ENCODE measurements at regions not wholly inside any gene's neighbourhood (a gene's known extent, or its start where the extent isn't known, plus 50 kb on each side); places are given as distances from the start of the nearest gene placed in this dataset.

DNA sequence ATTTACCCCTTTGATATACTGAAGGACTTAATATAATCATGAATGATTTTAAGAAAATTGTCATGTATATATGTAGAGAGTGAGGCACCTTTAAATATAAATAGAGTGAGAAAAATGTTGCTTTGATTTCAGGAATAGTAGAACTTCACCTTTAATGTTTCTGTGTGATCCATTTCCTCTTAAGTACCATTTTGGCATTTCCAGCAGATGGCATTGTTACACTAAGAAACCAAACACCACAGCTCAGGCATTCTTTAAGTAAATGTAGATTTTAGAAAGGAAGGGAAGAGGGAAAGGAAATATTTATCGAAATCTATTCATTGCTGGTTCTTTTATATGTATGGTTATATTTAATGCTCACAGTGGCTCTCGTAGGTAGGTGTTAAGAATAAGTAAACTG lies 556.7 kb upstream of the FBXO33 start:
- no peaks in the 10 kb centered on the region for H3K36me3 ChIP-seq (ENCODE audit: control insufficient read depth in 1 of 2, insufficient read depth in 2 of 2, low read length in 2 of 2)
- DNase-seq (ENCODE audit: low read depth, low spot score): peak; percentile 43
- no peak overlapping the region for H3K4me3 ChIP-seq (replicated peaks in 1 of 2; ENCODE audit: low read depth in 1 of 2, low read length in 2 of 2)
- H3K27ac ChIP-seq (ENCODE audit: low read depth, low read length): no peak overlapping the region
- BruUV-seq (replicated peaks): no TSS peak
- intact Hi-C loops (cut with micrococcal nuclease): loop anchor here (10.0 kb wide), 1 partner anchor 716 kb away; no protein-coding TSS in a partner anchor
- no peak for ATAC-seq
- H3K9ac ChIP-seq (ENCODE audit: low read length): no peak overlapping the region
- H3K9me2 ChIP-seq (ENCODE audit: insufficient read depth): no peaks in the 10 kb centered on the region
- ChIA-PET RAD21 (ENCODE audit: low non-redundant PET in 1 of 2, low total read pairs in 2 of 2, uncharacterized antibody in 2 of 2, unreplicated experiment in 2 of 2) (no interaction called here), POLR2A (no interaction called here), CTCF (no interaction called here)
- no peaks in the 10 kb centered on the region for H3K27me3 ChIP-seq (ENCODE audit: insufficient read depth, low read length)
- H3K4me2 ChIP-seq (ENCODE audit: low read length): no peak overlapping the region
- no peaks in the 10 kb centered on the region for H3K9me3 ChIP-seq (ENCODE audit: control insufficient read depth in 1 of 2, insufficient read depth in 1 of 2, low read depth in 1 of 2, low read length in 2 of 2)
- no peaks in the 10 kb centered on the region for H3K4me1 ChIP-seq (ENCODE audit: control insufficient read depth in 1 of 2, insufficient read depth in 2 of 2, low read length in 2 of 2)
- TF ChIP-seq RAD21 (IDR thresholded peaks at IDR 0.05; ENCODE audit: low read depth): peak; percentile 71
- TF ChIP-seq SRF (IDR thresholded peaks at IDR 0.05; ENCODE audit: low read depth): no peak
- TF ChIP-seq, protein P1, sequence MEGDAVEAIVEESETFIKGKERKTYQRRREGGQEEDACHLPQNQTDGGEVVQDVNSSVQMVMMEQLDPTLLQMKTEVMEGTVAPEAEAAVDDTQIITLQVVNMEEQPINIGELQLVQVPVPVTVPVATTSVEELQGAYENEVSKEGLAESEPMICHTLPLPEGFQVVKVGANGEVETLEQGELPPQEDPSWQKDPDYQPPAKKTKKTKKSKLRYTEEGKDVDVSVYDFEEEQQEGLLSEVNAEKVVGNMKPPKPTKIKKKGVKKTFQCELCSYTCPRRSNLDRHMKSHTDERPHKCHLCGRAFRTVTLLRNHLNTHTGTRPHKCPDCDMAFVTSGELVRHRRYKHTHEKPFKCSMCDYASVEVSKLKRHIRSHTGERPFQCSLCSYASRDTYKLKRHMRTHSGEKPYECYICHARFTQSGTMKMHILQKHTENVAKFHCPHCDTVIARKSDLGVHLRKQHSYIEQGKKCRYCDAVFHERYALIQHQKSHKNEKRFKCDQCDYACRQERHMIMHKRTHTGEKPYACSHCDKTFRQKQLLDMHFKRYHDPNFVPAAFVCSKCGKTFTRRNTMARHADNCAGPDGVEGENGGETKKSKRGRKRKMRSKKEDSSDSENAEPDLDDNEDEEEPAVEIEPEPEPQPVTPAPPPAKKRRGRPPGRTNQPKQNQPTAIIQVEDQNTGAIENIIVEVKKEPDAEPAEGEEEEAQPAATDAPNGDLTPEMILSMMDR (IDR thresholded peaks at IDR 0.05 in 2 of 3, conservative IDR thresholded peaks at IDR 0.05 in 1 of 3; ENCODE audit: borderline replicate concordance in 1 of 3, insufficient read depth in 1 of 3, low read depth in 2 of 3, low read length in 2 of 3): peak; percentile 19 to 59 (median 34); a peak in 4 of 6 replicates
- no peak for TF ChIP-seq POLR2A (IDR thresholded peaks at IDR 0.05; ENCODE audit: borderline replicate concordance, extremely low read depth, insufficient read depth, insufficient read length)
- no peaks in the 10 kb centered on the region for H3K79me2 ChIP-seq (ENCODE audit: insufficient read depth, low read length)
- no peak overlapping the region for H2AFZ ChIP-seq (ENCODE audit: low read depth, low read length, poor library complexity, severe bottlenecking)
- H4K20me1 ChIP-seq (ENCODE audit: insufficient read depth): no peaks in the 10 kb centered on the region

DNA sequence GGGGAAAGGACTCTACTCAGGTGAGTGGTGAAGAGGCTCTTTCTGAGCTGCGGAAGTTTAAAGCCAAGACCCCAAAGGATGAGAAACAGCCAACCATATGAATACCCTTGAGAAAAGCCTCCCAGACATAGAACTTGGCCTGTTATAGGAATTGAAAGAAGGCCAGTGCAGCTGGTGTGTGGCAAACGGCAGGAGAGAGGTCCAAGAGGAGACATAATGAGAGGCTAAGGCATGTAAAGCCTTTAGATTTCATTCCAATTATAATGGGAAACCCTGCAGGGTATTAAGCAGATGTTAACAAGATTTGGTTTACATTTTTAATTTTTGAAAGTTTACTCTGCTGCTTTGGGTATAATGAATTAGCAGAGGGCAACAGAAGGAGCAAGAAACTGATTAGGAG lies 552.1 kb upstream of the FBXO33 start:
- no TSS peak for BruUV-seq (replicated peaks)
- RAD21 ChIA-PET (ENCODE audit: low non-redundant PET in 1 of 2, low total read pairs in 2 of 2, uncharacterized antibody in 2 of 2, unreplicated experiment in 2 of 2): no interaction called here
- POLR2A ChIA-PET: no interaction called here
- intact Hi-C loops (cut with micrococcal nuclease): loop anchor here (10.0 kb wide), 1 partner anchor 720 kb away; no protein-coding TSS in a partner anchor
- H3K36me3 ChIP-seq (ENCODE audit: control insufficient read depth in 1 of 2, insufficient read depth in 2 of 2, low read length in 2 of 2): no peaks in the 10 kb centered on the region
- CTCF ChIA-PET: no interaction called here
- H3K9me3 ChIP-seq (ENCODE audit: control insufficient read depth in 1 of 2, insufficient read depth in 1 of 2, low read depth in 1 of 2, low read length in 2 of 2): no peaks in the 10 kb centered on the region
- no peaks in the 10 kb centered on the region for H3K4me1 ChIP-seq (ENCODE audit: control insufficient read depth in 1 of 2, insufficient read depth in 2 of 2, low read length in 2 of 2)
- H4K20me1 ChIP-seq (ENCODE audit: insufficient read depth): no peaks in the 10 kb centered on the region
- no peak overlapping the region for H3K9ac ChIP-seq (ENCODE audit: low read length)
- no peaks in the 10 kb centered on the region for H3K9me2 ChIP-seq (ENCODE audit: insufficient read depth)
- H3K4me2 ChIP-seq (ENCODE audit: low read length): no peak overlapping the region
- no peak overlapping the region for H3K4me3 ChIP-seq (replicated peaks in 1 of 2; ENCODE audit: low read depth in 1 of 2, low read length in 2 of 2)
- DNase-seq (ENCODE audit: low read depth, low spot score) (no peak), ATAC-seq (no peak)
- H2AFZ ChIP-seq (ENCODE audit: low read depth, low read length, poor library complexity, severe bottlenecking): no peak overlapping the region
- H3K27me3 ChIP-seq (ENCODE audit: insufficient read depth, low read length): no peaks in the 10 kb centered on the region
- no peaks in the 10 kb centered on the region for H3K79me2 ChIP-seq (ENCODE audit: insufficient read depth, low read length)
- no peak overlapping the region for H3K27ac ChIP-seq (ENCODE audit: low read depth, low read length)
- TF ChIP-seq JUND (IDR thresholded peaks at IDR 0.05) (no peak), FOSL1 (IDR thresholded peaks at IDR 0.05; ENCODE audit: low read depth) (no peak), POLR2A (IDR thresholded peaks at IDR 0.05; ENCODE audit: borderline replicate concordance, extremely low read depth, insufficient read depth, insufficient read length) (no peak), TCF7L2 (IDR thresholded peaks at IDR 0.05; ENCODE audit: borderline replicate concordance, extremely low read depth, insufficient read depth, insufficient read length) (no peak), CEBPB (IDR thresholded peaks at IDR 0.05; ENCODE audit: low read depth) (no peak), RAD21 (IDR thresholded peaks at IDR 0.05; ENCODE audit: low read depth) (no peak), ELF1 (IDR thresholded peaks at IDR 0.05; ENCODE audit: borderline replicate concordance, low read depth) (no peak), POLR2AphosphoS5 (IDR thresholded peaks at IDR 0.05; ENCODE audit: low read depth, low read length) (no peak), SIN3A (IDR thresholded peaks at IDR 0.05; ENCODE audit: low read depth) (no peak)
- TF ChIP-seq, protein P2, sequence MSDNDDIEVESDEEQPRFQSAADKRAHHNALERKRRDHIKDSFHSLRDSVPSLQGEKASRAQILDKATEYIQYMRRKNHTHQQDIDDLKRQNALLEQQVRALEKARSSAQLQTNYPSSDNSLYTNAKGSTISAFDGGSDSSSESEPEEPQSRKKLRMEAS (IDR thresholded peaks at IDR 0.05): no peak
- TF ChIP-seq, protein P3, sequence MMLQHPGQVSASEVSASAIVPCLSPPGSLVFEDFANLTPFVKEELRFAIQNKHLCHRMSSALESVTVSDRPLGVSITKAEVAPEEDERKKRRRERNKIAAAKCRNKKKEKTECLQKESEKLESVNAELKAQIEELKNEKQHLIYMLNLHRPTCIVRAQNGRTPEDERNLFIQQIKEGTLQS (IDR thresholded peaks at IDR 0.05): no peak
- TF ChIP-seq, protein P1 (IDR thresholded peaks at IDR 0.05 in 2 of 3, conservative IDR thresholded peaks at IDR 0.05 in 1 of 3; ENCODE audit: borderline replicate concordance in 1 of 3, insufficient read depth in 1 of 3, low read depth in 2 of 3, low read length in 2 of 3): no peak
